SK-MEL-5 (cell line): ENCODE measurements at regions not wholly inside any gene's neighbourhood (a gene's known extent, or its start where the extent isn't known, plus 50 kb on each side); places are given as distances from the start of the nearest gene placed in this dataset.
"Not testable (repeated sequence)": the region's sequence is repeated elsewhere in the genome, so short reads cannot be mapped to it uniquely, and the experiment has no call there.

Source experiments
- DNase-seq: peaks from one replicate; pipeline ENCODE4 v3.0.0-alpha.2; 2016; ENCODE audit warnings: low read depth, low spot score
- in situ Hi-C: cut with HindIII; loops from 2 replicates; pipeline ENCODE4 v1.10.0; 2016; ENCODE audit warnings: low sequenced_read_pairs, high pct_unique_total_duplicates, low pct_unique_long_range_greater_than_20kb

DNA sequence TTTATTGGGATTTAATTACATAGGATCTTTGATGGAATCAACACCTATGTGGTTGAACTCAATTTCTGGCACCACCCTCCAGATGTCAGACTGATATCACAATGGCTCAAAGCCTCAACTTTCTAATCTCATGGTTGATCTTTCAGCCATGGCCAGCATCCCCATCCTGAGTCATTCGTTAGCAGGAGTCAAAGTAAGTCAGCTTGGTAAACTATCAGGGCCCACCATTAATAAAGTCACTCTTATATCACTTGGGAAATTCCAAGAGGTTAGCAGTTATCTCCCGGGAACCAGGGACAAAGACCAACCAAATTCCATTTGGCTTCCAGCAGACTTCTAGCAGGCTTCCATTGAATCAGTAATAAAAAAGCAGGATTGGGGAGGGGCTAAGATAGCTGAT is 50.7 kb upstream of the TNFSF4 start:
- DNase-seq = no peak
- in situ Hi-C loops = no loop called here

DNA sequence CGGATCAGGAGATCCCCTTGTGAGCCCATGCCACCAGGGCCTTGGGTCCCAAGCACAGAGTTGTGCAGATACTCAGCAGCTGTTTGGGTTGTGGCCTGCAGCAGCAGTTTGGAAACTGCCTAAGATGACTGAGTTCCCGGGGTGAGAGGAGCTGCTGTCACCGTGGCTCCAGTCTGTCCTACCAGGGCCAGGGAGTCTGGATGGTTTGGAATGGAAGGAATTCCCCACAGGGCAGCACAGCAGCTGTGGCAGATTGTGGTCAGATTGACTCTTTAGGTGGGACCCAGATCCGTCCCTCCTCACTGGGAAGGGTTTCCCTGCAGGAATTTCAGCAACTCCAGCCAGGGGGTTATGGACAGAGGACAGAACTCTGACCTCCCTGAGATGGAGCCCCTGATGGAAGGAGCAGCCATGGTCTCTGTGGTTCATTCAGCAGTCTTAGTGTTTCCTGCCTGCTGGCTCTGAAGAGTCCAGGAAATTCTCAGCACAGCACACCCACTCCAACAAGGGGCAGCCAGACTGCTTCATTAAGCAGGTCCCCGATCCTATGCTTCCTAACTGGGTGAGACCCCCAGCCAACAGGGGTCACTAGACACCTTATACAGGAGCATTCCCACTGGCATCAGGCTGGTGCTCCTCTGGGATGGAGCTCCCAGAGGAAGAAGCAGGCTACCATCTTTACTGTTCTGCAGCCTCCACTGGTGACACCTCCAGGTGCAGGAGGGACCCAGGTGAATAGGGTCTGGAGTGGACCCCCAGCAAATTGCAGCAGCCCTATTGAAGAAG is 51.5 kb upstream of the TNFSF4 start:
- DNase-seq = no peak
- in situ Hi-C loops = no loop called here

DNA sequence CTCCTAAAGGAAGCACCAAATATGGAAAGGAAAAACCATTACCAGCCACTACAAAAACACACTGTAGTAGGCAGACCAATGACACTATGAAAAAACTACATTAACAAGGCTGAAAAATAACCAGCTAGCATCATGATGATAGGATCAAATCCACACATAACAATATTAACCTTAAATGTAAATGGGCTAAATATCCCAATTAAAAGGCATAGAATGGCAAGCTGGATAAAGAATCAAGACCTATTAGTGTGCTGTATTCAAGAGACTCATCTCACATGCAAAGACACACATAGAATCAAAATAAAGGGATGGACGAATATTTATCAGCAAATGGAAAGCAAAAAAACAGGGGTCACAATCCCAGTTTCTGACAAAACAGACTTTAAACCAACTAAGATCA is 53.2 kb upstream of the TNFSF4 start:
- DNase-seq, in situ Hi-C loops: not testable (repeated sequence)

DNA sequence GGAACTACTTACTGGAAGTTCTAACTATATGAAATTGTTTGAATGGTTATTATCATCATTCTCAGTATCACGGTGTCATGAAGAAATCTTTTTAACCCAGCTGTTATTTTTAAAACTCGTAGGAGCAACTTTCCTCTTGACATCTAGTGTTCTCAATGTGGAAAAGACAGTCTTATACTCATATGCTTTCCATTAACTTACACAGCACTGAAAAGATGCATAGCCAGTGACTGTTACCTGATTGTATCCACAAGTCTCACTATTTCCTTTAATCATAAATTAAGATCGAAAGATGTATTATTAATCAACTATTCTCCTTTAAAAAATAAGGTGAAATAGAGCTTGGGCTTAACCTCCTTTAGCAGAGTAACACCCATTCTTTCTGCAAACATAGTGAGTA is 59.7 kb upstream of the TNFSF4 start:
- no peak for DNase-seq
- in situ Hi-C loops = no loop called here

DNA sequence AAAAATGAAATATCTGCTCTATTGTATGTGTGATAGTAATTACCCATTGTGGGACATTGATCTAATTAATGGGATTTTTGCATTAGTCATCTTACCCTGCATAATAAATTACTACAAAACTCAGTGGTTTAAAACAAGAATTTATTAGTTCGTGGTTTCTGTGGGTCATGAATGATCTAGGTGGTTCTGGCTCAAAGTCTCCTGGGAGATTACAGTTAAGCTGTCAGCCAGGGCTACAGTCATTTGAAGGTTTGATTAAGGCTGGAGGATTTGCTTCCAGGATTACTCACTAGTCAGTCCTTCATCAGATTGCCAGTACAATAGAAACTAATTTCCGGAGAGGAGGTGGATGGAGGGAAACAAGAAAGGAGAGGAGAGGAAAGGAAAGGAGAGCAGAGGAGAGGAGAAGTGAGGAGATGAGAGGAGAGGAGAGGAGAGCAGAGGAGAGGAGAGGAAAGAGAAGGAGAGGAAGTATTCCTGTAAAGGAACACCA is 60.4 kb upstream of the TNFSF4 start:
- in situ Hi-C loops = no loop called here
- no peak for DNase-seq

DNA sequence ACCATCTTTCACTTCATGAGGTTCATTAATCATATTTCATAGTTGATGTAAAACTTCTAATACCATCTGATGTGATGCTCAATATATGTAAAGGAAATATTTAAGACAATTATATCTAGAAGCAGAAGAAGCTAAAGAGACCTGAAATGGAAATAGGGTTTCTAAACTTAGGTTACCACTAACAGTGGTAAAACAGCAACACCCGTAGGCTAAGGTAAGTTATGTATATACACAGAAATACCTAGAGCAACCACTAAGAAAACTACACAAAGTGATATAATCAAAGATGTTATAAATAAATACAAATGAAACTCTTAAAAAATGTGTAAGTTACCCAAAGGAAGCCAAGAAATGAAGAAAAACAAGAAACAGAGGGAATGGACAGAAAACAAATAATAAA is 61.1 kb upstream of the TNFSF4 start:
- DNase-seq = no peak
- in situ Hi-C loops = no loop called here

DNA sequence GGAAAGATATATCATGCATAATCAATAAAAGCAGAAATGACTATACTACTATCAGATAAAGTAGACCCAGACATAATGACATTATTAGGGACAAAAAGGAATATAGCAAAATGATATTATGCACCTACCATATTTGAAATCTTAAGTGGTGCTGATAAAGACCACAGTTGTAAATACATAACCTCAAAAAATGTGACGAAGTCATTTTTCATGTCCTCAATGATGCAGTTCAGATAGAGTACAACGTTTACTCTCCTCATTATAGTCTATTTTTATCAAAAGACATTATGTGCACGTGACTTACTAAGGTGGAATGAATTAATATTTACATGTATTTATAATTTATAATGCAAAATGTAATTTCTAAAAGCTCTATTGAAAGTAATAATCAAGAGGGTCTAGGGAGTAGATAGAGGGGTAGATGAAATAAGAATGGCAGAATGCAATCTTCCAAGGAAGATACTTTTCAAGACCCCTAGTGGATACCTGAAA is 61.7 kb upstream of the TNFSF4 start:
- in situ Hi-C loops = no loop called here
- no peak for DNase-seq

DNA sequence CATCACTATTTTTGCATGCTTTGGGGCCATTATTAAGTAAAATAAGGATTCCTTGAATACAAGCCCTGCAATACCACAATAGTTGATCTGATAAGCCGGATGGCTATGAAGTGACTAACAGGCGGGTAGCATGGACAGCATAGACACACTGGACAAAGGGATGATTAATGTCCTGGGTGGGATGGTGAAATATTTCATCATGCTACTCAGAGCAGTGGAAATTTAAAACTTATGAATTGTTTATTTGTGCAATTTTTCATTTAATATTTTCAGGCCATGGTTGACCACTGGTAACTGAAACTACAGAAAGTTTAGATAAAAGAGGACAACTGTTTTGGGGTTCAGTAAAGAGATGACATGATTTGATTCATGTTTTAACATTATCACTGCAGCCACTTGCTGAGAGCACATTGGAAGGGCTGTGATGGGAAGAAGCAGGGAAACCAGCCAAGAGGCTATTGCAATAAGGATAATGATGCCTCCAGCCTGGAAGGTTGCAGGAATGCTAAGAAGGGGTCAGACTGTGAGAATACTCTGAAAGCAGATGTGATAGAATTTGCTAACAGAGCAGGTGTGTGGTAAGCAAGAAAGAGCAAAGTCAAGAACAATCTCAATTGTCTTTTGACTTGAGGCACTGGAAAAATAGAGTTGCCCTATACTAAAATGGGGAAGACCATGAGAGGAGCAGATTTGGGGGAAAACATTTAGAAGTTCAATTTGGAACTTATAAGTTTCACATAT is 62.5 kb upstream of the TNFSF4 start:
- in situ Hi-C loops = no loop called here
- peak; percentile 48 for DNase-seq

DNA sequence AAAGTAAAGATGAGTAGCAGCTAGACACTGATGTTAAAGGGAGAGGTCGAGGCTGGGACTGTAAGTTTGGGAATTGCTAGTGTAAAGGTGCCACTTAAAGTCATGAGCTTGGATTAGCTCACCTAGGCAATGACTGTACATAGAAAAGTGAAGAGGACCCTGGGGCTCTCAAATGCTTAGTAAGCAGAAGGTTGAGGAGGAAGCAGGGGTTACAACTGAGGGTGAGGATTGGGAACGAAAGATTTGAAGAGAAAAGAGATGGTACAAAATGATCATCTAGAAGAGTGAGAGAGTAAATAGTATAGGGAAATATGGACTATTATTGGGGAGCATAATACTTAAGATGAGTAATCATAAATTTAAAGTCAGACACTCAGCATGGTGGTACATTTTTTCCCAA is 63.1 kb upstream of the TNFSF4 start:
- in situ Hi-C loops = no loop called here

DNA sequence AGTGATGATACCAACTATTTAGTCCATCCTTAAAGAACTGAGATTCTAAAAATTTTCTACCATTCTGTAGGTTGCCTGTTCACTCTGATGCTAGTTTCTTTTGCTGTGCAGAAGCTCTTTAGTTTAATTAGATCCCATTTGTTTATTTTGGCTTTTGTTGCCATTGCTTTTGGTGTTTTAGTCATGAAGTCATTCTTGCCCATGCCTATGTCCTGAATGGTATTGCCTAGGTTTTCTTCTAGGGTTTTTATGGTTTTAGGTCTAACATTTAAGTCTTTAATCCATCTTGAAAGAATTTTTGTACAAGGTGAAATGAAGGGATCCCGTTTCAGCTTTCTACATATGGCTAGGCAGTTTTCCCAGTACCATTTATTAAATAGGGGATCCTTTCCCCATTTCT is 63.9 kb upstream of the TNFSF4 start:
- DNase-seq, in situ Hi-C loops: not testable (repeated sequence)

More for the DNA sequence above, 63.1 kb upstream of the TNFSF4 start:
- DNase-seq = no peak

DNA sequence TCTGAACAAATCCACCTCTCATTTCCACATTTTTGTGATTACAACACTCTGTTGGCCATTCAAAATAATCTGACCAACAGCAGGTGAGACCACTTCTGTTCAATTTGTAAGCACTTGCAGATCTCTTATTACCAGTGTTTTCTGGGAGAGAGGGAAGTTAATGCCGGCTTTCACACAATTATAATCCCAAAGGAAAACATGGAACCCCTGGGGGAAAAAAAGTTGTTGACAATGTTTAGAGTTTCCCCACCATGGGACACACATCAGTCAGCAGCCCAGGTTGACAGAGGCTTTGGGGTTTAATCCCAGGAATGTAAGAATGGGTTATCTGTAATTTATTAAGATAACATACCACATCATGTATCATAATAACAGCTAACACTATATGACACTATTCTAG is 68.4 kb upstream of the TNFSF4 start:
- in situ Hi-C loops = no loop called here
- DNase-seq = no peak

DNA sequence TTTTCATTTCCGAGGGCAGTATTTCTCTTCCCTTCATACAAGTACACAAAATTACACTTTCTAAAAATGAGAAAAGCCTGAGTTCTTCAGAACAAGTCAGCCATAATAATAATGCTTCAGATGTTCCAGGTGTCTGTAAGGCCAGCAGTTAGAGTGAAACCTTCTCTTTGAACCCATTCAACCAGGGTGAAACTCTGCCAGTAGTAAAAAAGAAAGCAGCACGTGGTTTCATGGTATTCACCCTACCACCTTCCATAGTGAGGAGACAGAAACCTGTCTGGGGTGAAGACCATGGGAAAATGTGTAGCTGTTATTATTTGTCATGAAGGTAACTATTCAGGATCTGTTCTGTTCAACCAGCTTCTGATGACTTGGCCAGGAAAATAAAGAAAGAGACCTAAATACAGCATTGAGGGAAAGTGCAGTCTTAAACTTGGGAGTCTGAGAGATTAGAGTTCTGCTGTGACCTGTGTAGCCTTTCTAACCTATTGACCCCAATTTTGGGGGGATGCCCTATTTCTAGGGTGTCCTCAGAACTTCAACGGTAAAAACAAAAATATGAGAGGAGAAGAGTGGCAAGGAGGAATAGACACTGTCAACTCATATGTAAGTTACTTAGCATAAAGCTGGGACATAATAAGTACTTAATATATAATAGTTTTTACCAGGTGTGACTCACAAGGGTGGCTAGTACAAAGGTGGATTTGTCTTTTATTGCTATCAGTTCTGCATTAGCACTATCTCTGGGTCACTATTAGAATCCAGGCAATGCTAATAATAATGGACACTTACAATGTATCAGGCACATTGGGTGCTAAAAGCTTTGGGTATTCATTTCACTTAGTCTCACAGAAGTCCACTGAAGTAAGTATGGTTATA is 70.0 kb upstream of the TNFSF4 start:
- no peak for DNase-seq
- in situ Hi-C loops = no loop called here

DNA sequence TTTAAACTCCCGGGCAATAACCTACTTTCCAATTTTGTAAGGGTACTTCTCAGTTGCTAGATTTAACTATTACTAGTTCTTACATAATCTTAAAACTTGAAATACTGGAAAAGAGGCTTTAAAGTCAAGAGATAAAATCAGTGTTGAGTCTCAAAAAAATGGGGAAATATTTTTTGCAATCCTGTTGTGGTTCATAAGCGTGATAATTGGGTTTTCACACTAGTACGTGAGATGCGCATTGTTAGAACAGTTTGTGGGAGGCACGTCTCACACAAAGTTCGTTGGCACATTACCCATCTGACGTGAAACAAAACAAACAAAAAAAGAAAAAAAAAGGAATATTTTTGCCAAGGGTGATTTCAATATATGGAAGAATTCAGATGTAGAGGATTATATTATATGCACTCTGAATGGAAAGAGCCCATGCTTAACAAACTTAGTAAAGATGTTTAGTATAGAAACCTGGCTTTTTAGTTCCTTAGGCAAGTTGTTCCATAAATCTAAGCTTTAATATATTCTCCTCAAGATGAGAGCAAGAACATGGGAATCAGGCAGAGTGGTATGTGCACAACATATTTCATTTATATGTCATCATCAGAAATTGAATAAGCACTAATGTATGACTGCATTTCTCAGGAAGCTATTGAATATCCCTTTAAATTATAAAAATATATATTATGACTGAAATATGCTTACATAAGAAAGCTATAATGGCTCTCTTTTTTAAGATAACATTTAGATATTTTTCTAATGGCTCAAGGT is 73.9 kb upstream of the TNFSF4 start:
- in situ Hi-C loops = no loop called here
- no peak for DNase-seq

DNA sequence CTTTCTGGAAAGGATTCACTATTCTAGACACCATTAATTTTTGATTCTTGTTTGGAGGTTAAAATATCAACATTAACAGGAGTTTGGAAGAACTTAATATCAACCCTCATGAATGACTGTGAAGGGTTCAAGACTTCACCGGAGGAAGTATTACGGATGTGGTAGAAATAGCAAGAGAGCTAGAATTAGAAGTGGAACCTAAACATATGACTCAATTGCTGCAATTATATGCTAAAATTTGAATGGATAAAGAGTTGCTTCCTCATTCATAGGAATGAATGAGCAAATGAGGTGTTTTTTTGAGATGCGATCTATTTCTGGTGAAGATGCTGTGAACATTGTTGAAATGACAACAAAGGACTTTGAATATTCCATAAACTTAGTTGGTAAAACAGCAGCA is 77.9 kb upstream of the TNFSF4 start:
- DNase-seq = no peak
- in situ Hi-C loops = no loop called here

DNA sequence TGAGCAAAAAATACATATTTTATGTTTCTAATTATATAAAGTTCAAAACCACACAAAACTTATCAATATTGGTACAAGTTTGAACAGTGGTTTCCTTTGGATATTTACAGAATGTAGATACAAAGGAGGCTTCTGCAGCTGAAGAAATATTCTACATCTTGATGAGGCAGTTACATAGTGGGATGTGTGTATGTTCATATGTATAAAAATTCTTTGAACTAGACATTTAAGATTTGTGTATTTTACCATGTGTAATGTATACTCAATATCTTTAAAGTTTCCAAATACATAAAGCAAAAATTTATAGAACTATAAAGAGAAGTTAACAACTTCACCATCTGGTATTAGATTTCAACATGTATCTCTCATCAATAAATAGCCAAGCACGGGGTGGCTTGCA is 80.7 kb upstream of the TNFSF4 start:
- no peak for DNase-seq
- in situ Hi-C loops = no loop called here

DNA sequence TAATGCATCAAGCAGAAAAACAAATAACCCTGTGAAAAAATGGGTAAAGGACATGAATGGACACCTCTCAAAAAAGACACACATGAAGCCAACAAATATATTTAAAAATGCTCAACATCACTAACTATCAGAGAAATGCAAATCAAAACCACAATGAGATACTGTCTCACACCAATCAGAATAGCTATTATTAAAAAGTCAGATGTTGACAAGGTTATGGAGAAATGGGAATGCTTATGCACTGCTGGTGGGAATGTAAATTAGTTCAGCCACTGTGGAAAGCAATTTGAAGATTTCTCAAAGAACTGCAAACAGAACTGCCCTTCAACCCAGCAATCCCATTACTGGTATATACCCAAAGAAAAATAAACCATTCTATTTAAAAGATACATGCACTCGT is 86.6 kb upstream of the TNFSF4 start:
- DNase-seq = no peak
- in situ Hi-C loops = no loop called here

DNA sequence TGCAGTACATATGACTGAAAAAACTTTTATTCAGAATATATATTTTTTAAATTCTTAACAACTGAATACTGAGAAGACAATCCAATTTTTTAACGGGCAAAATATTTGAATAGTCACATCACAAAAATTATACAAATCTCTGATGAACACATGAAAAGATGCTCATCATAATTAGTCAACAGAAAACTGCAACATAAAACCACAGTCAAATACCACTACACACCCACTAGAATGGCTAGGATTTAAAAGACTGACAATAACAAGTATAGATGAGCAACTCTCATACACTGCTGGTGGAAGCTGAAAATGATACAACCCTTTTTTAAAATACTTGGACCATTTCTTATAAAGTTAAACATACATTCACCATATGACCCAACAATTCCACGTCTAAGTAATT is 87.7 kb upstream of the TNFSF4 start:
- in situ Hi-C loops = no loop called here

More for the DNA sequence above, 87.7 kb upstream of the TNFSF4 start:
- DNase-seq = no peak
